Stomach (tissue), 4 donors: ENCODE measurements at regions not wholly inside any gene's neighbourhood (a gene's known extent, or its start where the extent isn't known, plus 50 kb on each side); places are given as distances from the start of the nearest gene placed in this dataset.

Experiments used
- EP300 ChIP-seq: sonication (generic); formaldehyde crosslinking; IDR thresholded peaks from one replicate; pipeline ENCODE4 v1.6.1; 2017; ENCODE audit warnings: antibody characterized with exemption
- POLR2A ChIP-seq, 4 donors: fragments of 450-650 bp; IDR thresholded peaks; one replicate each; pipeline ENCODE4 v1.6.1; 2016; ENCODE audit warnings: antibody characterized with exemption in 4 of 4, control low read depth in 2 of 4, mild to moderate bottlenecking in 1 of 4, moderate library complexity in 1 of 4
- POLR2AphosphoS5 ChIP-seq, 3 donors: sonication (generic); formaldehyde crosslinking; IDR thresholded peaks; one replicate each; pipeline ENCODE4 v1.6.1; 2016; ENCODE audit warnings: antibody characterized with exemption in 3 of 3
- TF ChIP-seq, protein P1 (sequence below), 7 experiments: fragments of 450-650 bp in 4 of 7; fragments of 200-600 bp in 3 of 7; sonication (generic) in 3 of 7; IDR thresholded peaks; one replicate each; pipeline ENCODE4 v1.5.1; 2016 to 2019; ENCODE audit warnings: antibody characterized with exemption in 7 of 7, control low read depth in 2 of 7, mild to moderate bottlenecking in 1 of 7

DNA sequence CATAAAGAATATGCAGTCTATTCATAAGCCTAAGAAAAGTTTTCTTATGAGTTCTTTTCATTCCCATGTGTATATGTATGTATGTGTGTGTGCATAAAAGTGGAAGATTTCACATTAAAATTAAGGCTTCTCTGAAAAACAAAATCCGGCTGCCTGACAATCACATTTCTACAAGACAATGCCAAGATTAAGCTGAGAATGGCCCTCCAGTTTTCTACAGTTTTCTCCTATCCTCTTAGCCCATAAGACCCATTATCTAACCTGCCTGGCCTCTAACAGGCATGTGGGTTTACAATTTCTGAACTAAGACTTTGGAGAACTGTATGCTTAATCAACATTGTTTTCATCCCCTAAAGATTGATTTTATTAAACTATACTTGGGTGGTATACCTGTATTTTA is 446.0 kb upstream of the SEMA3A start:
- TF ChIP-seq, protein P1, sequence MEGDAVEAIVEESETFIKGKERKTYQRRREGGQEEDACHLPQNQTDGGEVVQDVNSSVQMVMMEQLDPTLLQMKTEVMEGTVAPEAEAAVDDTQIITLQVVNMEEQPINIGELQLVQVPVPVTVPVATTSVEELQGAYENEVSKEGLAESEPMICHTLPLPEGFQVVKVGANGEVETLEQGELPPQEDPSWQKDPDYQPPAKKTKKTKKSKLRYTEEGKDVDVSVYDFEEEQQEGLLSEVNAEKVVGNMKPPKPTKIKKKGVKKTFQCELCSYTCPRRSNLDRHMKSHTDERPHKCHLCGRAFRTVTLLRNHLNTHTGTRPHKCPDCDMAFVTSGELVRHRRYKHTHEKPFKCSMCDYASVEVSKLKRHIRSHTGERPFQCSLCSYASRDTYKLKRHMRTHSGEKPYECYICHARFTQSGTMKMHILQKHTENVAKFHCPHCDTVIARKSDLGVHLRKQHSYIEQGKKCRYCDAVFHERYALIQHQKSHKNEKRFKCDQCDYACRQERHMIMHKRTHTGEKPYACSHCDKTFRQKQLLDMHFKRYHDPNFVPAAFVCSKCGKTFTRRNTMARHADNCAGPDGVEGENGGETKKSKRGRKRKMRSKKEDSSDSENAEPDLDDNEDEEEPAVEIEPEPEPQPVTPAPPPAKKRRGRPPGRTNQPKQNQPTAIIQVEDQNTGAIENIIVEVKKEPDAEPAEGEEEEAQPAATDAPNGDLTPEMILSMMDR (IDR thresholded peaks at IDR 0.05): no peak
- TF ChIP-seq EP300 (no peak), POLR2A (IDR thresholded peaks at IDR 0.05) (no peak), POLR2AphosphoS5 (IDR thresholded peaks at IDR 0.05) (no peak)
